K562 (cell line): ENCODE measurements at regions not wholly inside any gene's neighbourhood (a gene's known extent, or its start where the extent isn't known, plus 50 kb on each side); places are given as distances from the start of the nearest gene placed in this dataset.

Source experiments
- ATAC-seq: fragments of 200-7000 bp; cut with Tn5 transposase; 3 replicates; pipeline ENCODE4 v1.9.1; 2020; ENCODE audit warnings: moderate library complexity
- BruUV-seq: library from RNA; stranded (reverse); fragments of 400-500 nt; replicated peaks from 2 replicates; lab custom pipeline; 2021; lab: Mats Ljungman, UMichigan
- CTCF ChIA-PET: fragments of 300-600 bp; formaldehyde crosslinking; extraction: SDS; loops from one replicate; lab custom pipeline; 2021; ENCODE audit warnings: low intra/inter-chr PET ratio; lab: Yijun Ruan, JAX
- POLR2A ChIA-PET: fragments of 300-600, 350-650 bp; sonication (Branson Sonifier 250); formaldehyde crosslinking; extraction: SDS; loops from one replicate; lab custom pipeline; 2021; ENCODE audit warnings: antibody characterized with exemption, inconsistent platforms; lab: Yijun Ruan, JAX
- DNase-seq, 4 experiments: peaks; one replicate each; pipeline versions ENCODE4 v3.0.0 to v3.0.0-alpha.2; 2011 to 2018; ENCODE audit warnings: low spot score in 3 of 4, mixed read lengths in 3 of 4; ENCODE audit errors: extremely low read depth in 1 of 4
- FAIRE-seq: peaks from 2 replicates; lab custom pipeline; 2011; peaks lifted over from hg19 to GRCh38; lab: Jason Lieb, UNC
- H2AFZ ChIP-seq: 2 replicates; pipeline ENCODE4 v1.6.0; 2011; ENCODE audit warnings: low read depth, low read length, control low read depth, inconsistent platforms
- H3K27ac ChIP-seq: fragments of 200-600 bp; 3 replicates; pipeline ENCODE4 v1.8.0; 2011; ENCODE audit warnings: low read depth, mild to moderate bottlenecking, control low read depth, inconsistent platforms, low read length, moderate library complexity, mixed read lengths; ENCODE audit errors: extremely low read depth
- H3K27me3 ChIP-seq, 2 experiments: fragments of 300-600 bp in 1 of 2; 2 replicates in 1 of 2; 3 replicates in 1 of 2; pipeline versions ENCODE4 v1.6.0 to v1.8.0; 2011; ENCODE audit warnings: inconsistent platforms in 2 of 2, low read length in 2 of 2, mild to moderate bottlenecking in 1 of 2, mixed read lengths in 1 of 2, moderate library complexity in 1 of 2; ENCODE audit not compliant: control insufficient read depth in 2 of 2, insufficient read depth in 2 of 2
- H3K36me3 ChIP-seq: fragments of 300-600 bp; 3 replicates; pipeline ENCODE4 v1.8.0; 2011; ENCODE audit warnings: mild to moderate bottlenecking, low read length, inconsistent platforms; ENCODE audit not compliant: control insufficient read depth, insufficient read depth
- H3K4me1 ChIP-seq, 2 experiments: fragments of 200-600 bp in 1 of 2; replicated peaks in 1 of 2; 2 replicates in 1 of 2; 3 replicates in 1 of 2; pipeline versions ENCODE4 v1.5.1 to v1.8.0; 2011; ENCODE audit warnings: inconsistent platforms in 2 of 2, low read length in 2 of 2, mild to moderate bottlenecking in 1 of 2, mixed read lengths in 1 of 2, moderate library complexity in 1 of 2; ENCODE audit not compliant: control insufficient read depth in 2 of 2, insufficient read depth in 2 of 2
- H3K4me2 ChIP-seq: 2 replicates; pipeline ENCODE4 v1.6.1; 2011; ENCODE audit warnings: low read length, control low read depth, inconsistent platforms, mixed read lengths; ENCODE audit not compliant: insufficient read depth
- H3K4me3 ChIP-seq: fragments of 200-600 bp; sonication (generic), shearing (Covaris generic); 2 replicates; pipeline ENCODE4 v1.5.1; 2016; ENCODE audit warnings: control low read depth, inconsistent platforms
- H3K79me2 ChIP-seq: fragments of 200-600 bp; 3 replicates; pipeline ENCODE4 v1.8.0; 2011; ENCODE audit warnings: low read length, inconsistent platforms; ENCODE audit not compliant: control insufficient read depth, insufficient read depth
- H3K9ac ChIP-seq, 2 experiments: 2 replicates each; pipeline versions ENCODE4 v1.6.0 to v1.6.1; 2011; ENCODE audit warnings: low read depth in 2 of 2, low read length in 2 of 2, control low read depth in 1 of 2, inconsistent platforms in 1 of 2, mild to moderate bottlenecking in 1 of 2, mixed read lengths in 1 of 2; ENCODE audit not compliant: insufficient read depth in 1 of 2
- H3K9me1 ChIP-seq: one replicate; pipeline ENCODE4 v1.6.0; 2011; ENCODE audit warnings: inconsistent platforms, mild to moderate bottlenecking, low read length, moderate library complexity; ENCODE audit not compliant: control insufficient read depth, insufficient read depth
- H3K9me3 ChIP-seq: replicated peaks from 2 replicates; pipeline ENCODE4 v1.5.1; 2011; ENCODE audit warnings: low read depth, low read length, inconsistent platforms; ENCODE audit not compliant: control insufficient read depth, insufficient read depth
- H4K20me1 ChIP-seq: replicated peaks from 2 replicates; pipeline ENCODE4 v1.6.1; 2011; ENCODE audit warnings: low read length, inconsistent platforms, mixed read lengths; ENCODE audit not compliant: control insufficient read depth, insufficient read depth
- CBX8 ChIP-seq: fragments of 200-600 bp; sonication (generic); IDR thresholded peaks from 2 replicates; pipeline ENCODE4 v1.6.1; 2012; ENCODE audit warnings: borderline replicate concordance, mixed run types, low read depth, mild to moderate bottlenecking, moderate library complexity, mixed read lengths, low read length, control low read depth, inconsistent platforms; ENCODE audit not compliant: poor library complexity, severe bottlenecking; ENCODE audit errors: extremely low read depth
- FOS ChIP-seq: IDR thresholded peaks from 3 replicates; pipeline ENCODE4 v1.6.1; 2011; ENCODE audit not compliant: insufficient read length; ENCODE audit errors: extremely low read depth
- KDM4B ChIP-seq, 2 experiments: fragments of 450-650 bp in 1 of 2; sonication (generic) in 1 of 2; IDR thresholded peaks; 2 replicates each; pipeline ENCODE4 v1.6.1; 2016 to 2017; ENCODE audit warnings: borderline replicate concordance in 2 of 2, antibody characterized with exemption in 1 of 2, low read depth in 1 of 2, mild to moderate bottlenecking in 1 of 2
- POLR2AphosphoS5 ChIP-seq: IDR thresholded peaks from 2 replicates; pipeline ENCODE4 v1.6.1; 2011; ENCODE audit warnings: mild to moderate bottlenecking, low read depth, low read length, moderate library complexity; ENCODE audit not compliant: control insufficient read depth, insufficient read depth
- POU5F1 ChIP-seq: fragments of 150-350 bp; IDR thresholded peaks from 2 replicates; pipeline ENCODE4 v1.6.1; 2014; ENCODE audit warnings: borderline replicate concordance, low read length, low read depth, mild to moderate bottlenecking; ENCODE audit not compliant: partially characterized antibody
- PREB ChIP-seq: sonication (generic); formaldehyde crosslinking; IDR thresholded peaks from 2 replicates; pipeline ENCODE4 v1.8.1; 2023; ENCODE audit warnings: mild to moderate bottlenecking, missing genetic modification reagents
- ZBTB1 ChIP-seq: sonication (generic); formaldehyde crosslinking; IDR thresholded peaks from 2 replicates; pipeline ENCODE4 v1.8.1; 2023; ENCODE audit warnings: missing genetic modification reagents, low read depth, mild to moderate bottlenecking, borderline replicate concordance
- ZBTB34 ChIP-seq: fragments of 250-450 bp; sonication (Bioruptor Pico); IDR thresholded peaks from 2 replicates; pipeline ENCODE4 v1.8.0; 2021; ENCODE audit warnings: mild to moderate bottlenecking, moderate library complexity
- ZNF324 ChIP-seq: fragments of 250-450 bp; sonication (Bioruptor Pico); IDR thresholded peaks from 2 replicates; pipeline ENCODE4 v1.4.0; 2020; ENCODE audit warnings: mild to moderate bottlenecking
- ZNF41 ChIP-seq: fragments of 250-450 bp; sonication (Bioruptor Pico); conservative IDR thresholded peaks from 2 replicates; pipeline ENCODE4 v1.4.0; 2020; ENCODE audit warnings: mild to moderate bottlenecking
- ZNF512 ChIP-seq: IDR thresholded peaks from 2 replicates; pipeline ENCODE4 v1.6.1; 2016; ENCODE audit warnings: missing genetic modification characterization, missing compliant biosample characterization
- WGBS: fragments of 100-300 bp; shearing (Covaris generic); methylation state at CpG from one replicate; pipeline ENCODE4 v1.1.6; 2016; ENCODE audit warnings: low coverage, mixed read lengths; ENCODE audit not compliant: insufficient coverage; ENCODE audit errors: missing lambda C conversion rate; 5-methylcytosine and 5-hydroxymethylcytosine counted together
- in situ Hi-C: fragments of 300-500 bp; cut with MboI; formaldehyde crosslinking; loops from 4 replicates; pipeline ENCODE4 v1.15.0; 2018; ENCODE audit warnings: inconsistent platforms, mixed read lengths
- intact Hi-C: fragments of 100-400 bp; cut with micrococcal nuclease; formaldehyde crosslinking; loops from 2 replicates; pipeline ENCODE4 v1.14.2; 2022

GRCh38 chr10:8817299-8817698 lies 762.8 kb downstream of the GATA3 start:
- DNase-seq = no peak
- Histone ChIP-seq H3K9me1 (no peaks in the 10 kb centered on the region), H3K9ac (no peak overlapping the region), H3K4me2 (no peak overlapping the region), H3K79me2 (no peaks in the 10 kb centered on the region), H3K27ac (no peak overlapping the region), H3K4me1 (no peaks in the 10 kb centered on the region), H3K36me3 (no peaks in the 10 kb centered on the region), H2AFZ (no peak overlapping the region), H3K9me3 (no peaks in the 10 kb centered on the region), H3K27me3 (no peaks in the 10 kb centered on the region), H3K4me3 (no peak overlapping the region), H4K20me1 (no peaks in the 10 kb centered on the region)
- no peak for FAIRE-seq
- no TSS peak for BruUV-seq
- no peak for TF ChIP-seq ZNF324 (CRISPR knock-in tag)
- no peak for TF ChIP-seq PREB
- no peak for TF ChIP-seq KDM4B (IDR thresholded peaks at IDR 0.05; ENCODE audit: borderline replicate concordance in 2 of 2, low read depth in 1 of 2)
- no peak for TF ChIP-seq POLR2AphosphoS5
- no peak for TF ChIP-seq FOS
- ATAC-seq = no peak
- ChIA-PET POLR2A (no interaction called here), CTCF (no interaction called here)
- WGBS = 0% methylated on average over 2 of the region's 2 CpGs
- in situ Hi-C loops = no loop called here
- intact Hi-C loops = no loop called here

DNA sequence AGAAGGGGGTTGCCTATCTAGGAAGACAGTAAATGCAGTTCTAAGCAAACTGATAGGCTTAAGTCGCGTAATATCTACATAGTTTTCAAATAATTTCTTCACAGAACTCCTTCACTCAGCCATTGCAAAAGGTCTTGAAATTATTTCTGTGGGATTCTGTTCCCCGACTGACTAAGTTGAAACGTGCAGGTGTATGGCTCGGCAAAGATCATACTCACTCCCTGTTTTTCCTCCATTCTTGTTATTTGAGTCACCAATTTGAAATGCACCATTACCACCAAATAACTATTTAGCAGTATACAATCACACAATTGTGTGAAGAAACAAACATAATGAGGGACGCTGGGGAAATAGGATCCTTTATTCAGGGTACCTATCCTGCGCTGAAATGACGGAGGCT lies 771.1 kb downstream of the GATA3 start:
- H4K20me1 ChIP-seq = no peaks in the 10 kb centered on the region
- ChIA-PET CTCF (no interaction called here), POLR2A (no interaction called here)
- H3K27me3 ChIP-seq = no peaks in the 10 kb centered on the region
- H3K27ac ChIP-seq = no peak overlapping the region
- H3K9me1 ChIP-seq = no peaks in the 10 kb centered on the region
- H3K4me1 ChIP-seq = no peaks in the 10 kb centered on the region
- H3K4me2 ChIP-seq = no peak overlapping the region
- WGBS = 0% methylated on average over 8 of the region's 8 CpGs
- no peak overlapping the region for H2AFZ ChIP-seq
- intact Hi-C loops (no loop called here), in situ Hi-C loops (no loop called here)
- no TSS peak for BruUV-seq
- no peak overlapping the region for H3K4me3 ChIP-seq
- H3K9ac ChIP-seq = no peak overlapping the region
- FAIRE-seq = no peak
- no peaks in the 10 kb centered on the region for H3K9me3 ChIP-seq
- no peak for ATAC-seq
- DNase-seq = no peak
- H3K36me3 ChIP-seq = no peaks in the 10 kb centered on the region
- no peaks in the 10 kb centered on the region for H3K79me2 ChIP-seq
- no peak for TF ChIP-seq CBX8
- no peak for TF ChIP-seq ZNF41 (CRISPR knock-in tag)
- TF ChIP-seq ZBTB1 (CRISPR knock-in tag) = no peak
- no peak for TF ChIP-seq POU5F1
- TF ChIP-seq ZNF512 = no peak
- TF ChIP-seq ZBTB34 (CRISPR knock-in tag) = no peak
